Upper lobe of left lung (tissue), 6 donors: ENCODE measurements at regions not wholly inside any gene's neighbourhood (a gene's known extent, or its start where the extent isn't known, plus 50 kb on each side); places are given as distances from the start of the nearest gene placed in this dataset.

Experiments used
- ATAC-seq, 2 donors: fragments of 200-7000 bp; cut with Tn5 transposase; one replicate each; pipeline ENCODE4 v1.9.1; 2022; ENCODE audit warnings: mild to moderate bottlenecking in 2 of 2, moderate library complexity in 2 of 2; ENCODE audit not compliant: low FRiP score in 2 of 2
- DNase-seq, 2 donors: peaks; one replicate each; pipeline ENCODE4 v3.0.0-alpha.2; 2019 to 2020
- H3K27ac ChIP-seq, 4 donors: fragments of 200-600 bp; sonication (generic); one replicate each; pipeline ENCODE4 v1.5.1; 2016 to 2019
- H3K27me3 ChIP-seq, 4 donors: fragments of 200-600 bp; sonication (generic); one replicate each; pipeline ENCODE4 v1.5.1; 2017 to 2019
- H3K36me3 ChIP-seq, 4 donors: fragments of 200-600 bp; sonication (generic); one replicate each; pipeline ENCODE4 v1.5.1; 2016 to 2019
- H3K4me1 ChIP-seq, 4 donors: fragments of 200-600 bp; sonication (generic); one replicate each; pipeline ENCODE4 v1.5.1; 2018 to 2019
- H3K4me3 ChIP-seq, 4 donors: fragments of 200-600 bp; sonication (generic); one replicate each; pipeline ENCODE4 v1.5.1; 2017 to 2019; ENCODE audit warnings: mild to moderate bottlenecking in 2 of 4, moderate library complexity in 1 of 4
- H3K9me3 ChIP-seq, 4 donors: fragments of 200-600 bp; sonication (generic); one replicate each; pipeline ENCODE4 v1.5.1; 2018 to 2019
- EP300 ChIP-seq, 4 donors: sonication (generic); formaldehyde crosslinking; IDR thresholded peaks; one replicate each; pipeline ENCODE4 v1.5.1; 2017; ENCODE audit warnings: antibody characterized with exemption in 4 of 4, control low read depth in 2 of 4
- POLR2A ChIP-seq, 4 donors: fragments of 450-650 bp; IDR thresholded peaks; one replicate each; pipeline ENCODE4 v1.5.1; 2016 to 2017; ENCODE audit warnings: antibody characterized with exemption in 4 of 4, mild to moderate bottlenecking in 2 of 4
- POLR2AphosphoS5 ChIP-seq, 2 donors: sonication (generic); formaldehyde crosslinking; IDR thresholded peaks; one replicate each; pipeline ENCODE4 v1.5.1; 2017; ENCODE audit warnings: antibody characterized with exemption in 2 of 2
- WGBS, 2 donors: methylation state at CpG; one replicate each; pipeline ENCODE4 v1.1.5; 2017 to 2018; 5-methylcytosine and 5-hydroxymethylcytosine counted together
- TF ChIP-seq, protein P1 (sequence below), 6 experiments: fragments of 450-650 bp in 4 of 6; fragments of 200-600 bp in 2 of 6; sonication (generic) in 2 of 6; IDR thresholded peaks; one replicate each; pipeline ENCODE4 v1.5.1; 2016 to 2019; ENCODE audit warnings: antibody characterized with exemption in 6 of 6
- donor health status: DM: no; HTN: no; CAD: no; lungs with moderate emphysema.
- donor health status: DM: no; HTN: yes; CAD: no; lungs with severe emphysema.

DNA sequence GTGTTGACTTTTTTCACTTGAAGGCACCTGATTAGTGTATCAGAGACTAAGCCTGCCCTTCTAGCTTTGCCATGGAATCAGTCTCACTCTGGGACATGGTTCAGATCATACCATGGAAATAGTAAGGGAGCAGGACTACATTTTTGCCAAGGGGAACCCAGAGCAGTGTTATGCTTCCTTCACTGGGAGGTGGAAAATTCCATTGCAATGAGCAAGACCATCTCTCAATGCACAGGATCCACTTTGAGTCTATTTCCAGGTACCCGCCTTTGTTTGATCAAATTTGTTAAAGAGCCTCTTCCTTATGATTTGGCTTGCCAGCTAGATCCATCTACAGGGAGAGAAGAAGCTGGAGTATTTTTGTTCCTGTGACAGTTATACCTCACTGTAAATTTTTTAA lies 395.8 kb downstream of the MTX2 start:
- Histone ChIP-seq H3K4me3 (no peak overlapping the region), H3K36me3 (no peaks in the 10 kb centered on the region), H3K27ac (no peak overlapping the region), H3K4me1 (no peaks in the 10 kb centered on the region), H3K9me3 (no peaks in the 10 kb centered on the region), H3K27me3 (no peaks in the 10 kb centered on the region)
- WGBS, 2 donors: 83 to 88% methylated on average over 1 of the region's 1 CpG
- TF ChIP-seq POLR2A (IDR thresholded peaks at IDR 0.05) (no peak), POLR2AphosphoS5 (IDR thresholded peaks at IDR 0.05) (no peak), EP300 (IDR thresholded peaks at IDR 0.05) (no peak)
- TF ChIP-seq, protein P1, sequence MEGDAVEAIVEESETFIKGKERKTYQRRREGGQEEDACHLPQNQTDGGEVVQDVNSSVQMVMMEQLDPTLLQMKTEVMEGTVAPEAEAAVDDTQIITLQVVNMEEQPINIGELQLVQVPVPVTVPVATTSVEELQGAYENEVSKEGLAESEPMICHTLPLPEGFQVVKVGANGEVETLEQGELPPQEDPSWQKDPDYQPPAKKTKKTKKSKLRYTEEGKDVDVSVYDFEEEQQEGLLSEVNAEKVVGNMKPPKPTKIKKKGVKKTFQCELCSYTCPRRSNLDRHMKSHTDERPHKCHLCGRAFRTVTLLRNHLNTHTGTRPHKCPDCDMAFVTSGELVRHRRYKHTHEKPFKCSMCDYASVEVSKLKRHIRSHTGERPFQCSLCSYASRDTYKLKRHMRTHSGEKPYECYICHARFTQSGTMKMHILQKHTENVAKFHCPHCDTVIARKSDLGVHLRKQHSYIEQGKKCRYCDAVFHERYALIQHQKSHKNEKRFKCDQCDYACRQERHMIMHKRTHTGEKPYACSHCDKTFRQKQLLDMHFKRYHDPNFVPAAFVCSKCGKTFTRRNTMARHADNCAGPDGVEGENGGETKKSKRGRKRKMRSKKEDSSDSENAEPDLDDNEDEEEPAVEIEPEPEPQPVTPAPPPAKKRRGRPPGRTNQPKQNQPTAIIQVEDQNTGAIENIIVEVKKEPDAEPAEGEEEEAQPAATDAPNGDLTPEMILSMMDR (IDR thresholded peaks at IDR 0.05): no peak
- DNase-seq (no peak), ATAC-seq (no peak)

DNA sequence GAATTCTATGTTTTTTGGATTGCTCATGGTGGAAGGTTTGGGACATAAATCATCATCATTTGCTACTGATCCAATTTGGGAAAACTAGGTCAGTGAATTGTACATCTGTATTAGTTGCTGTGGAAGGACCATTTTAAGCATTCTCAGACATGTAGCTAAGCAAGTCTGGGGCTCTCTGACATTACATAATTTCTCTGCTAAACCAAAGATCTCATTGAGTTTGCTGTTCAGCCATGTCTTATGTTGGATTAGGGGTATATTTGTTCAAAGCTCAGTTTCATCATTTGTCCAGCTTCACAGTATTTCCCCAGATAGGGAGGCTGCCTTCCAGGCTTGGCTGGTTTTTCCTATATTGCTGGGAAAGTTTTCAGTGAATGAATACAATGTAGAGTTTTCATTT lies 399.7 kb downstream of the MTX2 start:
- Histone ChIP-seq H3K4me1 (no peaks in the 10 kb centered on the region), H3K27ac (no peak overlapping the region), H3K36me3 (no peaks in the 10 kb centered on the region), H3K4me3 (no peak overlapping the region), H3K27me3 (no peaks in the 10 kb centered on the region), H3K9me3 (no peaks in the 10 kb centered on the region)
- TF ChIP-seq POLR2AphosphoS5 (IDR thresholded peaks at IDR 0.05) (no peak), POLR2A (IDR thresholded peaks at IDR 0.05) (no peak), EP300 (IDR thresholded peaks at IDR 0.05) (no peak)
- TF ChIP-seq, protein P1 (IDR thresholded peaks at IDR 0.05): no peak
- DNase-seq (no peak), ATAC-seq (peak in 1 of 2 donors; percentile 83)

DNA sequence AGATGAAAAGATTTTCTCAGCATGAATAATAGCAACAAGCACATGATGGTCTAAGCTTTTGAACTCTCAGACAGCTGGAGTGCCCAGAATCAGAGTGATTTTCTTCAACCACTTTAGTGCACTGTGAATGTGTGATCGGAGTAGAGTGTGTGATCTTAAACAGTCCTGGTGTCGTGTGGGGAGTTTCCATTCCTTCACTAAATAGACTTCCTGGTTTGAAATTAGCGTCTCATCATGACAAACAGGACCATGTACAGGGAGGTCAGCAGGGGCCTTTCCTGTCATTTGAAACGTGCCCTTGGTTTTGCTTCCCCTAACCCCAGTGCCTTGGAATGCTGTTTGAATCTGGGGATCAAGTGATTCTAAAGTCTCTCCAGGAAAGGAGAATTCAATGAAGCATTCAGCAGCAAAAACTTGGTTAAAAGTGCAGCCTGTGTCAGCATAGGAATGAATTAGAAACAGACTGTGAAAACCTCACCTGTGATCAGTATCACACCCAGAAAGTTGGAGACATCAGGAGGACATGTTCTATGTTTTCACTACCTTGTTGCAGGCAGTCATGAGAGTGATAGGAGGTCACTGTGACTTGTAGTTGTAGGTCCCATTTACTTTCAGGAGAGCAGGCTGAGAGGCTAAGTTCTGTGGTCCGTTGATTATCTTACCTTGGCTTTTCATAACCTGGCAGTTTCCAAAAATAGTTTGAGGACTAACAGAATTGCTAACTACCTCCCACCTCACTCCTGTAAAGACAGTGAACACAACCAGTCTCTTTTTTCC lies 400.3 kb downstream of the MTX2 start:
- H3K36me3 ChIP-seq: no peaks in the 10 kb centered on the region
- H3K4me3 ChIP-seq: no peak overlapping the region
- H3K4me1 ChIP-seq: no peaks in the 10 kb centered on the region
- no peaks in the 10 kb centered on the region for H3K9me3 ChIP-seq
- no peak overlapping the region for H3K27ac ChIP-seq
- ATAC-seq (peak in 1 of 2 donors; percentile 59), DNase-seq (no peak)
- WGBS, 2 donors: 32 to 41% methylated on average over 5 of the region's 5 CpGs
- TF ChIP-seq POLR2AphosphoS5 (IDR thresholded peaks at IDR 0.05): no peak
- no peak for TF ChIP-seq POLR2A (IDR thresholded peaks at IDR 0.05)
- TF ChIP-seq EP300 (IDR thresholded peaks at IDR 0.05): no peak
- TF ChIP-seq, protein P1 (IDR thresholded peaks at IDR 0.05): no peak
- no peaks in the 10 kb centered on the region for H3K27me3 ChIP-seq

DNA sequence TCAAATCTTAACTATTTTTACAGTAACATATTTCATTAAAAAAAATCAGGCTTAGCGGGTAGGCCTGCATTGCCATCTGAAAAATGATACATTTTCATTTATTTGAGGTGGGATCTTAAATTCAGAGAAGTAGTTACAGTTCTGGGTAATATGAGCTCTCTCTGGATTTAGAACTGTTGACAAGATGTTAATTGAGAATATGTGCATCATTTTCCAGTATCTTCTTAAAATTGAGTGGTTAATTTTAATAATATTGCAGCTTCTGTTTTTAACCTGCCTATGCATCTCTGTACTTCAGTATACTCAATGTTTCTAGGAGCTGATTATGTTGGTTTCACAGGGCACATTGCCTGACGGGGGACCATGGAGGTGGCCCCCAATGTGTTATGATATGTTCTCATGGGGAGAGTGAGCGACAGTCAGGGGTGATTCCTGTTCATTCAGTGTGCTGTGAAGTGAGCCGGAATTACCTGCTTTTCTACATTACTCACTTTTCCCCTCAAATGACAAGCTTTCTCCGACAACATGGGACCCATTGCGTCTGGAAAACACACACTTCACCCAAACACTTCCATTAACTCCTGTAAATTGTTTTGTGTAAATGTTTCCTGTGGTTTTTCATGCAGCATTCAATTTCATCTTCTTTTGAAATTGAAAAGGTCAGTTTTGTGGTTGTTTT lies 406.2 kb downstream of the MTX2 start:
- Histone ChIP-seq H3K9me3 (no peaks in the 10 kb centered on the region), H3K36me3 (no peaks in the 10 kb centered on the region), H3K4me1 (no peaks in the 10 kb centered on the region), H3K27me3 (no peaks in the 10 kb centered on the region), H3K27ac (no peak overlapping the region), H3K4me3 (no peak overlapping the region)
- TF ChIP-seq, protein P1 (IDR thresholded peaks at IDR 0.05): no peak
- TF ChIP-seq POLR2AphosphoS5 (IDR thresholded peaks at IDR 0.05): no peak
- no peak for TF ChIP-seq EP300 (IDR thresholded peaks at IDR 0.05)
- ATAC-seq (no peak), DNase-seq (no peak)
- WGBS, 2 donors: 89 to 91% methylated on average over 6 of the region's 6 CpGs
